Karpas-422 (cell line): ENCODE measurements at regions not wholly inside any gene's neighbourhood (a gene's known extent, or its start where the extent isn't known, plus 50 kb on each side); places are given as distances from the start of the nearest gene placed in this dataset.
A peak's percentile ranks its signal among the peaks of the same experiment; 100 is the strongest.

Source experiments
- DNase-seq: peaks from one replicate; pipeline ENCODE4 v3.0.0-alpha.2; 2015
- H2AFZ ChIP-seq: fragments of 200-600 bp; sonication (generic); 2 replicates; pipeline ENCODE4 v1.6.1; 2014; ENCODE audit warnings: antibody characterized with exemption, low read length, mixed read lengths
- H3K27ac ChIP-seq: fragments of 200-600 bp; sonication (generic); 2 replicates; pipeline ENCODE4 v1.5.1; 2014; ENCODE audit warnings: mild to moderate bottlenecking, low read length, moderate library complexity
- H3K27me3 ChIP-seq: fragments of 200-600 bp; sonication (generic); 2 replicates; pipeline ENCODE4 v1.6.1; 2014; ENCODE audit warnings: low read length, mixed read lengths
- H3K36me3 ChIP-seq: fragments of 200-600 bp; sonication (generic); 2 replicates; pipeline ENCODE4 v1.6.1; 2014; ENCODE audit warnings: low read length, mixed read lengths; ENCODE audit not compliant: insufficient read depth
- H3K4me1 ChIP-seq: fragments of 200-600 bp; sonication (generic); 2 replicates; pipeline ENCODE4 v1.6.1; 2014; ENCODE audit warnings: mild to moderate bottlenecking, low read length, mixed read lengths
- H3K4me2 ChIP-seq: fragments of 200-600 bp; sonication (generic); 2 replicates; pipeline ENCODE4 v1.6.1; 2014; ENCODE audit warnings: low read length, low read depth, mild to moderate bottlenecking; ENCODE audit not compliant: poor library complexity, severe bottlenecking
- H3K4me3 ChIP-seq: fragments of 200-600 bp; sonication (generic); 2 replicates; pipeline ENCODE4 v1.5.1; 2014; ENCODE audit warnings: mild to moderate bottlenecking, antibody characterized with exemption, low read length, mixed read lengths
- H3K79me2 ChIP-seq: fragments of 200-600 bp; sonication (generic); 2 replicates; pipeline ENCODE4 v1.6.1; 2014; ENCODE audit warnings: mild to moderate bottlenecking, low read length, mixed read lengths
- H3K9ac ChIP-seq: fragments of 200-600 bp; sonication (generic); 2 replicates; pipeline ENCODE4 v1.6.0; 2014; ENCODE audit warnings: low read length
- H3K9me2 ChIP-seq: fragments of 200-600 bp; sonication (generic), shearing (Covaris generic); replicated peaks from 2 replicates; pipeline ENCODE4 v1.6.0; 2014; ENCODE audit warnings: mild to moderate bottlenecking, low read length, moderate library complexity; ENCODE audit not compliant: insufficient read depth
- H3K9me3 ChIP-seq: fragments of 300-700, 200-600 bp; sonication (generic); 2 replicates; pipeline ENCODE4 v1.6.1; 2014; ENCODE audit warnings: low read length, mixed read lengths
- H4K20me1 ChIP-seq: fragments of 200-600 bp; sonication (generic); 2 replicates; pipeline ENCODE4 v1.6.1; 2014; ENCODE audit warnings: mild to moderate bottlenecking, antibody characterized with exemption, low read length, low read depth; ENCODE audit not compliant: insufficient read depth

DNA sequence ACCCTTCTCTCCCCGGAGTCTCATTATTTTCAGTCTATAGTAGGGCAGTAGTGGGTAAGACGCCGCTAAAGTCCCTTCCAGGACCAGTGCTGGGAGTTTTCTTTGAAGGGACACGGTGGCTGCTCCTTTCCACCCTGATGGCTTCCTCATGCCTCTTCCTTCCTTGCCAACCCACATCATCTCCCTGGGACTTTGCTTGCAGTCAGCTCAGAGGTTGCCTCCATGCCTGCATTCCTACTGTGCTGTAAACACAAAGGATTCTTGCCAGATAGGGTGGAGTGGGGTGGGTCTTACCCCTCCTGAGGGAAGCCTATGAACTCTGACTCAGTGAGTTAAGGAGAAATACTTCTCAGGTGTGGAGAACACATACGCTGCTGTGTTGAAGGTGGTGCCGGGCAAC lies 59.9 kb upstream of the IGFBP3 start:
- H3K9me3 ChIP-seq: no peaks in the 10 kb centered on the region
- H4K20me1 ChIP-seq: no peaks in the 10 kb centered on the region
- H3K27ac ChIP-seq: no peak overlapping the region
- H3K9ac ChIP-seq: no peak overlapping the region
- no peaks in the 10 kb centered on the region for H3K4me1 ChIP-seq
- H3K79me2 ChIP-seq: no peaks in the 10 kb centered on the region
- DNase-seq: no peak
- no peak overlapping the region for H3K4me2 ChIP-seq
- H2AFZ ChIP-seq: no peak overlapping the region
- H3K9me2 ChIP-seq: no peaks in the 10 kb centered on the region
- no peaks in the 10 kb centered on the region for H3K36me3 ChIP-seq
- no peak overlapping the region for H3K4me3 ChIP-seq
- no peaks in the 10 kb centered on the region for H3K27me3 ChIP-seq

DNA sequence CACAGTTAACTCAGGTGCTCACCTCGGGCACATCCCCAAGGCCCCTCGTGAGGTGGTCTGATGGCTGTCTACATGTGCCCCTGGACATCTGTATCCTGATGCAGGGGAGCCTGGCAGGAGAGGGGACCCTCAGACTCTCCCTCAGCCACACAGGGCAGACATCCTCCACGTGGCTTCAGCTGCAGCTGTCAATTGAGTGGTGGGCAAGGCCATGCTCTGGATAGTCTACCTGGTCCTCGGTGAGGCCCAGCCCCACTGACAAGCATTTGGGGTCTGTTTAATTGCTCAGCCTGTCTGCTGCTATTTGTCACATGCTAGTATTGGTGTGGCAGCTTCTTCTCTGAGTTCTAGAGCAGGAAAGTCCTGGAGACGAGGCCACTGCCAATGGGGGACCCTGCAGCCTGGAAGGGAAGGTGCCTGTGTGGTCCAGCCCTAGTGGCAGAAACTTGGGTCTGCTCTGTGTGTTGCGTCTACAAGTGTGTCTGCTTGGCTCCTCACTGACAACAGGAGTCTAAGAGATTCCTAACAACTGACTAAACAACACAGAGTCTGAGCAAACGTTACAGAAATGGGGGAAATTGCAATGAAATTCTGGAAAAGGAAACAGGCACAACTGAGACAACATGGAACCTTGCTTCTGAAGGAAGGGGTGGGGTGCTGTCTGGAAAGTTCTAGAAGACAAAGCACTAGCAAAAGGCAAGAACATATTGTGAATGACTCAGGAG lies 59.3 kb upstream of the IGFBP3 start:
- no peak for DNase-seq
- no peak overlapping the region for H3K9ac ChIP-seq
- H3K4me2 ChIP-seq: no peak overlapping the region

DNA sequence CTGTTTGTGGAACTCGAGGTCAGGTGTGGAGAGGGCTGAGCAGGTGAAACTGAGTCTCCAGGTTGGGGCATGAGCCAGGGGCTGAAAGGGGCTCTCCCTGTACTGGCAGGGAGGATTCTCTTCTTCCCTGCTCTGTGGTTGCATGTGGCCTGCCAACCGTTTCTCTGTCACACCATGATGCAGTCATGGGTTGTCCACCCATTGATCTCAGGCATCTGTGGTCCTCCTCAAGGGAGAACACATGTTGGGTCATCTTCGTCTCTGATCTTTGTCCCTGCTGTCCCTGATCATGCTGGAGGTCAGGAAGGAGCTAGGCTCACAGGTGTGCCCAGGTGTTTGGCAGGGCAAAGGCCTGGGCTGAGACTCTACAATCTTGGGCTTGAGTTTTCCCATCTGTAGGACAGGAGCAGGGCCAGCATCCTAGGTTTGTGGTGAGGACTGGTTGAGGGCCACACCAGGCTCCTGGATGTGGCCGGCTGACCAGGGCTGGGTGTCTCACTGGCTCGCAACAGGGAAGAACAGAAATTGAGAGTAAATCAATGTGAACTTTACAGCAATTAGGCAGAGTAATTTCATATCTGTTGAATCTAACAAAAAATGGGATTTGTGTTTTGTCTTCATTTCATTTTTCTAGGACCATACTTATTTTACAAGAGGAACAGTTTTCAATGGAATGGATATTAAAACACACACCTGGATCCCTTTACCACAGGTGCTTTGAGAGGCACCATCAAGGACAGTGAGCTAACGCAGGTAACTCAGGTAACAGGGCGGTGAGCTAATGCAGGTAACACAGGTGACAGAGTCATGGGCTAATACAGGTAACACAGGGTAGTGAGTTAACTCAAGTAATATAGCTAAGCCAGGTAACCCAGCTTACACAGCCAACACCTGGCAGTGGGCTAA lies 58.5 kb upstream of the IGFBP3 start:
- H3K9me2 ChIP-seq: no peaks in the 10 kb centered on the region
- H4K20me1 ChIP-seq: no peaks in the 10 kb centered on the region
- H2AFZ ChIP-seq: no peak overlapping the region
- H3K9me3 ChIP-seq: no peaks in the 10 kb centered on the region
- no peak overlapping the region for H3K9ac ChIP-seq
- no peak for DNase-seq
- no peak overlapping the region for H3K4me2 ChIP-seq
- no peaks in the 10 kb centered on the region for H3K79me2 ChIP-seq
- no peak overlapping the region for H3K4me3 ChIP-seq
- H3K4me1 ChIP-seq: no peaks in the 10 kb centered on the region
- H3K27ac ChIP-seq: no peak overlapping the region
- no peaks in the 10 kb centered on the region for H3K36me3 ChIP-seq
- no peaks in the 10 kb centered on the region for H3K27me3 ChIP-seq

More for the DNA sequence above, 59.3 kb upstream of the IGFBP3 start:
- Histone ChIP-seq H2AFZ (no peak overlapping the region), H3K9me3 (no peaks in the 10 kb centered on the region), H3K36me3 (no peaks in the 10 kb centered on the region), H4K20me1 (no peaks in the 10 kb centered on the region), H3K4me3 (no peak overlapping the region), H3K4me1 (no peaks in the 10 kb centered on the region), H3K79me2 (no peaks in the 10 kb centered on the region), H3K27ac (no peak overlapping the region), H3K27me3 (no peaks in the 10 kb centered on the region), H3K9me2 (no peaks in the 10 kb centered on the region)

DNA sequence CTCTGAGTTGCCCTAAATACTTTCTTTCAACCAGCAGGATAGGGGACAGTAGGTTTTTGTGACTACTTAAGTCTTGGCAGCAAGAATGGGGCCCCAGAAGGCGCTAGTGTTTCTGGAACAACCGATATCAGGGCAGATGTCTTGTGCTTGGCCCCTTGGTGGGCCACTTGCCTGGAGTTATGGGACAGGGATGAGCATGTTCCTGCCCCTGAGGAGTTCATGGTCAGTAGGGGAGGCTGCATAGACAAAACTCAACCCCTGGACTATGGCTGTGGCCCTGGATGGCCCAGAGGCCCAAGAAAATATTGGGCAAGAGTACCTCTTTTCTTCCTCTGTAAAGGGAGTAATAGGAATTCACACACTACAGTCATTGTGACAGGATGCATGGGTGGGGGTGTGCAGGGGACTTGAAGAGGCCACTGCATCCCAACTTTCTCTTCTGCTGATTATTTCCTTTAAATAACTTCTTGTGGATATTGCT lies 57.7 kb upstream of the IGFBP3 start:
- Histone ChIP-seq H3K4me2 (no peak overlapping the region), H3K4me3 (no peak overlapping the region), H3K9ac (no peak overlapping the region), H3K9me2 (no peaks in the 10 kb centered on the region), H3K79me2 (no peaks in the 10 kb centered on the region), H4K20me1 (no peaks in the 10 kb centered on the region), H3K27ac (no peak overlapping the region), H3K27me3 (no peaks in the 10 kb centered on the region), H3K9me3 (no peaks in the 10 kb centered on the region), H2AFZ (no peak overlapping the region), H3K36me3 (no peaks in the 10 kb centered on the region), H3K4me1 (no peaks in the 10 kb centered on the region)
- DNase-seq: no peak

DNA sequence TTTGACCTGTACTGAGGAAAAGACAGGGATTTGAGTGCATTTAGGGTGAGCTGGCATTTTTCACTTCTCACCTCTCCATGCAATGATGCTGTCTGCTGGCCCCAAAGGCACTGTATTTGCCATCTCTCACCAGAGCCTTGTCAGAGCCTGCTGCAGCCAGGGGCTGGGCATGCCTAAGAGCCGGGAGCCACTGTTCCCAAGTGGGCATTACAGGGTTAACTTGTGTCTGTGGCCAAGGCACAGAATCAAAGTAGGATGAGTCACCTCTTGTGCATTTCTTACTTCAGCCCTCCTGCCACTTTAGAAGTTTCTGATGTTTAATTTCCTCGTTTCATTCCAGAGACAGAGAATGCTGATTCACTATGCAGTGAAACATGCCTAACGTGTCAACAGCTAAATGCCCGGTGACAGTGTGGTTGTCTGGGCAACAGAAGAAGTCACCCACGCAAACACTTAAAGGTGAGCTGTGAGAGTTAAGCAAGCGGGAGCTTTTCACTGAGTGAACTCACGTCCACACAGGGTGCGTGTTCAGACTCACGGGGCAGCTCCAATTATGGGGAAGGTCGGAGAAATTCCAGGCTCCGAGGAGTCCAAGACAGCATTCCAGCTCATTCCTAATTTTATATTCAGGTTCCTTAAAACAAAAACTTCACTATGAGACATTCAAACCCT lies 57.1 kb upstream of the IGFBP3 start:
- Histone ChIP-seq H2AFZ (no peak overlapping the region), H3K4me2 (no peak overlapping the region), H3K9me2 (no peaks in the 10 kb centered on the region), H3K79me2 (no peaks in the 10 kb centered on the region), H3K4me1 (no peaks in the 10 kb centered on the region), H3K4me3 (no peak overlapping the region), H3K9me3 (no peaks in the 10 kb centered on the region), H4K20me1 (no peaks in the 10 kb centered on the region), H3K27ac (no peak overlapping the region), H3K9ac (no peak overlapping the region), H3K36me3 (no peaks in the 10 kb centered on the region), H3K27me3 (no peaks in the 10 kb centered on the region)
- peak; percentile 31 for DNase-seq

DNA sequence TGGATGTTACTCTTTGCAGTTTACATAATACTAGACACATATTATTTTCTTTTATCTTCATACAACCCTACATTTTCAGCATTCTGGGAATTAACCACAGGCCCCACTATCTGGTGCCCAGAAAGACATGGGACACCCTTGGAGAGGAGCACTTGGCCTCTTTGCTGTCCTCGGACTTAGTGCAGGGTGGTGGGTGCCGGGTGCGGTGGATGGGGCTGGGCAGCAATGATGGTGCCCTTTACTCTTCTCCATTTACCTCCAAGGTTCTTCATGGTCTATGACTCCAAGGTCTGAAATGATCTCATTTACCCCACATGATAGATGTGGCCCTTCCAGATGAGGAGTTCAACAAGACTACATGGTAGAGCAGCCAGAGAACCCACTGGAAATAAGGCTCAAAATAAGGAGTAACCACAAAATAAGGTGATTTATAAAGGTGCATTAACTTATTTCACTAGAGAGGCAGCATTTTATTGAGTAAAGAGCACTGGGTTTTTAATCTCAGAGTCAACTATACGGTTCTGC lies 56.2 kb upstream of the IGFBP3 start:
- no peaks in the 10 kb centered on the region for H4K20me1 ChIP-seq
- H3K4me2 ChIP-seq: no peak overlapping the region
- H3K4me1 ChIP-seq: no peaks in the 10 kb centered on the region
- H3K9me3 ChIP-seq: no peaks in the 10 kb centered on the region
- no peaks in the 10 kb centered on the region for H3K27me3 ChIP-seq
- no peak overlapping the region for H3K27ac ChIP-seq
- no peak overlapping the region for H3K4me3 ChIP-seq
- peak; percentile 21 for DNase-seq
- no peak overlapping the region for H2AFZ ChIP-seq
- no peaks in the 10 kb centered on the region for H3K79me2 ChIP-seq
- H3K9ac ChIP-seq: no peak overlapping the region
- H3K36me3 ChIP-seq: no peaks in the 10 kb centered on the region
- H3K9me2 ChIP-seq: no peaks in the 10 kb centered on the region

DNA sequence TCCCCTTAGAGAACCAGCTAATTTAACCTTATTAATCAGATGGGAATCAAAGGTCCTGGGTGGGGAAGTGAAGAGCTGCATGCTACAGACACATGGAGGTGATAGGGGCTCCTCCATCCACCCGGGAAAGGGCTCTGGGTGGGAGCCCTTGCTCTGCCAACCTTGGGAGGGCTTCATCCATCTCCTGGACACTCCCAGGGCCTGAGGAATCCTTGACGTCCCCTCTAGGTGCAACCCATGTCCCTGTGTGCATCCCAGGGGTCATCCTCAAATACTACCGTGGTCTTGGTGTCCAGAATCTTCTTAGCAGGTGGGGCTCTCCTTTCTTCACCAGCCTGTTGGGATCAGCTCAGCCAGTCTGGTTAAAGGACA lies 55.4 kb upstream of the IGFBP3 start:
- H3K9me3 ChIP-seq: no peaks in the 10 kb centered on the region
- H4K20me1 ChIP-seq: no peaks in the 10 kb centered on the region
- no peaks in the 10 kb centered on the region for H3K36me3 ChIP-seq
- no peak overlapping the region for H3K4me3 ChIP-seq
- no peaks in the 10 kb centered on the region for H3K27me3 ChIP-seq
- H3K27ac ChIP-seq: no peak overlapping the region
- no peak overlapping the region for H3K9ac ChIP-seq
- H3K9me2 ChIP-seq: no peaks in the 10 kb centered on the region
- H2AFZ ChIP-seq: no peak overlapping the region
- H3K79me2 ChIP-seq: no peaks in the 10 kb centered on the region
- peak; percentile 29 for DNase-seq
- no peaks in the 10 kb centered on the region for H3K4me1 ChIP-seq
- H3K4me2 ChIP-seq: no peak overlapping the region
